DND-41 (cell line): ENCODE measurements at regions not wholly inside any gene's neighbourhood (a gene's known extent, or its start where the extent isn't known, plus 50 kb on each side); places are given as distances from the start of the nearest gene placed in this dataset.

ENCODE experiments used
- ATAC-seq: fragments of 200-7000 bp; cut with Tn5 transposase; 3 replicates; pipeline ENCODE4 v1.9.1; 2021; ENCODE audit warnings: low read depth; ENCODE audit not compliant: insufficient read depth
- DNase-seq: peaks from one replicate; pipeline ENCODE4 v3.0.0-alpha.2; 2020
- H2AFZ ChIP-seq: 2 replicates; pipeline ENCODE4 v1.6.0; 2012; ENCODE audit warnings: low read depth, low read length
- H3K27ac ChIP-seq: 2 replicates; pipeline ENCODE4 v1.5.1; 2012; ENCODE audit warnings: low read length, inconsistent platforms
- H3K27me3 ChIP-seq: fragments of 200-600 bp; sonication (generic); 2 replicates; pipeline ENCODE4 v1.6.0; 2012; ENCODE audit warnings: low read length, mild to moderate bottlenecking, inconsistent platforms; ENCODE audit not compliant: insufficient read depth, poor library complexity
- H3K36me3 ChIP-seq: 2 replicates; pipeline ENCODE4 v1.5.1; 2012; ENCODE audit warnings: low read length, inconsistent platforms; ENCODE audit not compliant: insufficient read depth
- H3K4me1 ChIP-seq: 2 replicates; pipeline ENCODE4 v1.5.1; 2012; ENCODE audit warnings: mild to moderate bottlenecking, low read length; ENCODE audit not compliant: insufficient read depth
- H3K4me2 ChIP-seq: 2 replicates; pipeline ENCODE4 v1.6.0; 2012; ENCODE audit warnings: mild to moderate bottlenecking, moderate library complexity, low read length, inconsistent platforms; ENCODE audit not compliant: insufficient read depth
- H3K4me3 ChIP-seq, 2 experiments: fragments of 200-600 bp in 1 of 2; shearing (Covaris generic) in 1 of 2; 2 replicates each; pipeline ENCODE4 v1.5.1; 2012 to 2016; ENCODE audit warnings: inconsistent platforms in 2 of 2, low read length in 2 of 2, mild to moderate bottlenecking in 2 of 2, low read depth in 1 of 2, moderate library complexity in 1 of 2
- H3K79me2 ChIP-seq: 2 replicates; pipeline ENCODE4 v1.6.0; 2012; ENCODE audit warnings: low read length, inconsistent platforms; ENCODE audit not compliant: insufficient read depth
- H3K9ac ChIP-seq: 2 replicates; pipeline ENCODE4 v1.6.0; 2012; ENCODE audit warnings: low read depth, mild to moderate bottlenecking, inconsistent platforms, low read length, moderate library complexity
- H3K9me3 ChIP-seq: 2 replicates; pipeline ENCODE4 v1.5.1; 2012; ENCODE audit warnings: low read length, moderate library complexity, mild to moderate bottlenecking, inconsistent platforms; ENCODE audit not compliant: insufficient read depth, severe bottlenecking
- H4K20me1 ChIP-seq: 2 replicates; pipeline ENCODE4 v1.6.0; 2012; ENCODE audit warnings: low read length; ENCODE audit not compliant: insufficient read depth
- CTCF ChIP-seq: IDR thresholded peaks from 2 replicates; pipeline ENCODE4 v1.5.1; 2012; ENCODE audit warnings: borderline replicate concordance, low read length, moderate library complexity, mild to moderate bottlenecking; ENCODE audit not compliant: poor library complexity, severe bottlenecking; ENCODE audit errors: extremely low read depth
- EZH2 ChIP-seq: IDR thresholded peaks from 3 replicates; pipeline ENCODE4 v1.6.1; 2012; ENCODE audit warnings: borderline replicate concordance, low read depth, mild to moderate bottlenecking, moderate library complexity, low read length, inconsistent platforms; ENCODE audit not compliant: severe bottlenecking

DNA sequence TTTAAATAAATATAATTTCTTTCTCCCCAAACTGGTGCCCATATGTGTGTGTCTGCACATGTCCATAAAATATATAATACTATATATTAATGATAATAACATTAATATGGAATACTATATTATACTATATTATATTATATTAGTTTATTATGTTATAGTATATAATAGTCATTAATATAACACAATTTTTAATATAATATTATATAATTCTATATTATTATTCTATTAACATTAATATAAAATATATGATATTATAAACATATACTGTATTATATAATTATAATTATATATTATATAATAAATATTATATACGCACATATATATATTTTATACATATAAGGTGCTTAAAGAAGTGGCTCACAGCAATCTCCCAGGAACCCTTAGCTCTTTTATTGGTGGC lies 513.0 kb upstream of the CDH11 start:
- no peaks in the 10 kb centered on the region for H4K20me1 ChIP-seq
- H3K4me3 ChIP-seq: no peak overlapping the region
- no peaks in the 10 kb centered on the region for H3K4me1 ChIP-seq
- no peak overlapping the region for H3K27ac ChIP-seq
- TF ChIP-seq CTCF: no peak
- TF ChIP-seq EZH2: no peak
- no peaks in the 10 kb centered on the region for H3K27me3 ChIP-seq
- no peaks in the 10 kb centered on the region for H3K36me3 ChIP-seq
- no peak overlapping the region for H3K9ac ChIP-seq
- DNase-seq (no peak), ATAC-seq (no peak)
- H2AFZ ChIP-seq: no peak overlapping the region
- H3K79me2 ChIP-seq: no peaks in the 10 kb centered on the region
- H3K4me2 ChIP-seq: no peak overlapping the region
- H3K9me3 ChIP-seq: no peaks in the 10 kb centered on the region

DNA sequence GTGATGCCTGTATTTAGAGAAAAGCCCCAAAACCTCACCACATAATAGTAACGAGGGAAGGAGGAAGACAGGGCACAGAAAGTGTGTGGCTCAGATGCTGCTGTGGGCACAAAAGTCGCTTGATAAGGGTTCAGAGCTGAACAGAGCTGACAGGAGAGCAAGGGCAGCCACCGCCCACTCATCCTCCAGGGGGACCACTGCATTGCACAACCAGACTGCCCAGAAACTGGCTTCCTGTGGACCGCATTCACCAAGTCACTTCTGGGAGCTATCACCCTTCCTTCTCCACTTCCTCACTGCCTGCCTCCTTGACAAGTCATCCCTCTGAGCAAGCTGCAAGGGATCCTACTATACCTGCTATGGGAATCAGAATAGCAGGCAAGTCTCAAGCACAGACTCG lies 512.4 kb upstream of the CDH11 start:
- no peak overlapping the region for H3K27ac ChIP-seq
- H3K4me3 ChIP-seq: no peak overlapping the region
- no peaks in the 10 kb centered on the region for H3K36me3 ChIP-seq
- no peak overlapping the region for H3K4me2 ChIP-seq
- no peak overlapping the region for H3K9ac ChIP-seq
- H3K9me3 ChIP-seq: no peaks in the 10 kb centered on the region
- no peaks in the 10 kb centered on the region for H4K20me1 ChIP-seq
- TF ChIP-seq CTCF (no peak), EZH2 (no peak)
- no peak for ATAC-seq
- no peak for DNase-seq
- no peak overlapping the region for H2AFZ ChIP-seq
- no peaks in the 10 kb centered on the region for H3K79me2 ChIP-seq
- no peaks in the 10 kb centered on the region for H3K27me3 ChIP-seq
- no peaks in the 10 kb centered on the region for H3K4me1 ChIP-seq

DNA sequence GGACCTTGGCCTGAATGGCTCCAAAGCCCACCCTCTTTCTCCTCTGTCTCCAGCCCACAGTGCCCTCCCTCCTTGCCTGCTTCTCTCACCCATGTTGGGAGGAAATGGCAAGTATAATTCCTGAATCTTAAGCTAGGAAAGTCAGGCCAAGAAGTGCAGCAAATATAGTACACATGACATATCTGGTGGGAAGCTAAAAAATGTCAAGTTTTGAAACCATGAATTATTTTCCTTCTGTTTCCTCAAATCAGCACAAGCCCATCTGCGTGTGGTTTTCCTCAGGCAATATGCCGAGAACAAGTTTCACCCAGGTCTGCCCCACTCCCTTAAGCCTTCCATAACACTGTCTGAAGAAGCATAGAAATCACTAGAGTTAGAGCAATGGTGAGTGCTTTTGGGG lies 502.8 kb upstream of the CDH11 start:
- no peak overlapping the region for H3K4me3 ChIP-seq
- no peak overlapping the region for H3K27ac ChIP-seq
- H4K20me1 ChIP-seq: no peaks in the 10 kb centered on the region
- no peak overlapping the region for H3K9ac ChIP-seq
- TF ChIP-seq CTCF (no peak), EZH2 (no peak)
- no peaks in the 10 kb centered on the region for H3K9me3 ChIP-seq
- no peaks in the 10 kb centered on the region for H3K4me1 ChIP-seq
- no peaks in the 10 kb centered on the region for H3K36me3 ChIP-seq
- H2AFZ ChIP-seq: no peak overlapping the region
- no peak for ATAC-seq
- H3K79me2 ChIP-seq: no peaks in the 10 kb centered on the region
- DNase-seq: no peak
- no peak overlapping the region for H3K4me2 ChIP-seq
- H3K27me3 ChIP-seq: no peaks in the 10 kb centered on the region

- no peak for DNase-seq
- H3K4me1 ChIP-seq: no peaks in the 10 kb centered on the region
- ATAC-seq: no peak
Observed at GRCh38 chr16:65624229-65624628, 502.4 kb upstream of the CDH11 start.

More at GRCh38 chr16:65624229-65624628, 502.4 kb upstream of the CDH11 start:
- H3K4me3 ChIP-seq: no peak overlapping the region
- no peaks in the 10 kb centered on the region for H4K20me1 ChIP-seq
- H3K4me2 ChIP-seq: no peak overlapping the region
- H3K27me3 ChIP-seq: no peaks in the 10 kb centered on the region
- TF ChIP-seq EZH2: no peak
- no peak for TF ChIP-seq CTCF
- no peak overlapping the region for H3K27ac ChIP-seq
- H3K79me2 ChIP-seq: no peaks in the 10 kb centered on the region
- H3K36me3 ChIP-seq: no peaks in the 10 kb centered on the region
- no peak overlapping the region for H2AFZ ChIP-seq
- no peak overlapping the region for H3K9ac ChIP-seq
- H3K9me3 ChIP-seq: no peaks in the 10 kb centered on the region
